T-helper 1 cell (primary cell): ENCODE measurements at regions not wholly inside any gene's neighbourhood (a gene's known extent, or its start where the extent isn't known, plus 50 kb on each side); places are given as distances from the start of the nearest gene placed in this dataset.

Experiments used
- DNase-seq, 5 donors: peaks; one replicate each; pipeline ENCODE4 v3.0.0-alpha.2; 2012 to 2020

DNA sequence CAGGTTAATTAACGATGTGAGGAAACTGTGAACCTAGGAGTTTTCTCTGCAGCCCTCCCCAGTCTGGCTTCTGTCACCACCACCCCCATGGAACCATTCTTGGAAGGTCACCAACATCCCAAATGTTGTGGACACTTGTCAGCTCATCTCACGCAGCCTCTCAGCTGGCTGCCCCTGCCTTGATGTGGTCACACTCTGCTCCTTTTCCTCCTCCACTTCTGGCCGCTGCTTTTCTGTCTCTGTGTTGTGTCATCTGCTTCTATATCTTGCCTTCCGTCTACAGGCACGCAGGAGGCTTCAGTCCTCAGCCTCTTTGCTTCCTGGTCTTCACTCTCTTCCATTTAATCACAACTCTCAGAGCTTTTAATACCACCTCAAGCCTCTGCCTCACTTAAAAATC, 371.5 kb upstream of the SLIT2 start:
- DNase-seq: no peak

DNA sequence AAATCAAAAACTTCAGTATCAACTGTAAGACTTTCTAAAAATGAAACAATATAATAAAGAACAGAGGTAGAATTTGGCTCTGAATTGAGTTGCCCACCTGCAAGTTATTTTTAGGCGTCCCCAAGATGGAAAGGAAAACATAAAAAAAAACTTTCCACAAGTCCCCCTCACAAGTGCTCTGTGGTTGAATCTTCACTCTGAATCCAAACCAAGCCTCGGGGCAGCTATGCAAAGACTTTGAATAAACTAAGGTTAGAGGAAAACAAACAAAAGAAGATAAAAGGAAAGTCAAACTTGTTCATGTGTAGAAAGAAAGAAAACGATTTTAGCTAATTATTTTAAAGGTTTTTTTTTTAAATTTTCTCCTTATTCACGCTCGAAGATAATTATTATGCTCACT, 372.4 kb upstream of the SLIT2 start:
- no peak for DNase-seq

DNA sequence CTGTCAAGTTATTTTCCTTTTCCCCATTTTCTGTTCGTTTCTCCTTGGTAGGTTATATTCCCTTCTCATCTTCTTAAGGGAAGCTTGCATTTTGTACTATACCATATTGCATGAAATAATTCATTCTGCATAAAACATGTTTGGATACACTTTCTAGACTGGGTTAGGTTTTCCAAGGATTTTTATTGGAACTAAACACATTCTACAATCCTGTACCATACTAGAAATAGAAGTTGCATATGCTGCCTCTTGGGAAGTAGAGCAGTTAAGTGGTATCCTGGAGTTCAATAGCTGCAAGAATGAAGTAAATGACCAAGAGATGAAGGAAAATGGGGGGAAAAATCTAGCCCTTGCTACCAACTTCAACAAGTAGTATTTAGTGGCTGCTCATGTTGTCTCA, 393.7 kb upstream of the SLIT2 start:
- no peak for DNase-seq

DNA sequence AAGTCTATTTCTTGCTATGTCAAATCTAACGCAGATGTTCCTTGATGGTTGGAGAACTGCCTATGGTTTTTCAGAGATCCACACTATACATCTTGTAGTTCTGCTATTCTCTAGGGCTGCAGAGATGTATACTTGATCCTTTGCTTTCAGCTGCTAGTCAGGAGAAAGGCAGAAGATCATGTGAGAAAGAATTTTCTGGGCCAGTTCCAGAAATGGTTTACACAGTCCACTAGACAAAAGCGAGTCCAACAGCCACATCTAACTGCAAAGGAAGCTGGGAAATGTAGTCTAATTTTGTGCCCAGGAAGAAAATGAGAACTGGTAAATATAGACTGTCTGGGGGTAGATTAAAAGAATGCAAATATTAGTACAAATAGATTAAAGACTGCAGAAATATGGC, 394.3 kb upstream of the SLIT2 start:
- no peak for DNase-seq

DNA sequence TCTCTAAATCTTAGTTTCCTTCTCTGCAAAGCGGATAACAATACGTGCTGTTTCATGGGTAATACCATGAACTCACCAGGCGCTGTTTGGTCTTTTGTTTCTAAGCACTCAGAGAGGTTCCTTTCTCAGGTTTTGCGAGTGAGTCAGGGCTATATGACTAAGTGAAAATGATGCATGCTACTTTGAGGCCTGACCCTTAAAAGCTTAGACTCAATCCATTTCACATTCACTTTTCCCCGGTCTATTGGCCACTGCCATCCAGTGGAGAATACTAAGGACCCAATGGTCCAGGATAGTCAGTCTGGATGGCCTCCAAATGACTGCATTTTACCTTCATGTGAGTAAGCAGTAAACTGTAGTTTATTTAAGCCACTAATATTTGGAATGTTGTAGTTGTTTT, 400.8 kb upstream of the SLIT2 start:
- no peak for DNase-seq

DNA sequence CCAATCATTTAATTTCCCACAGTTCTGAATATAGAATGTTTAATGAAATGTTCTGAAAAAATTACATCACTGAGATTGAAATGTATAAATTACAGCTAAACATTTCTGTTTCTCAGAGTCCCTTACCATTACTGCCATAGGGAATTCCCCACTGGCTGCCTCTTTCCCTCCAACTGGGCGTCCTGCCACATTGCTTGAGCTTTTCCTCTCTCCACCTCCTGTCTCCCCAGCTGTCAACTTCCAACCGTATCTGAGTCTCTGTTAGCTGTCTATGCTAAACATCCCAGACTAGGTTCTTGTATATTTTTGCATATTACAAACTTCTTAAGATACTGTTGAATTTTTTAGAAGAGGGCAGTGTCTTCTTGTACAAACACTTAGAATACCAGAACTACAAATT, 407.3 kb upstream of the SLIT2 start:
- no peak for DNase-seq

DNA sequence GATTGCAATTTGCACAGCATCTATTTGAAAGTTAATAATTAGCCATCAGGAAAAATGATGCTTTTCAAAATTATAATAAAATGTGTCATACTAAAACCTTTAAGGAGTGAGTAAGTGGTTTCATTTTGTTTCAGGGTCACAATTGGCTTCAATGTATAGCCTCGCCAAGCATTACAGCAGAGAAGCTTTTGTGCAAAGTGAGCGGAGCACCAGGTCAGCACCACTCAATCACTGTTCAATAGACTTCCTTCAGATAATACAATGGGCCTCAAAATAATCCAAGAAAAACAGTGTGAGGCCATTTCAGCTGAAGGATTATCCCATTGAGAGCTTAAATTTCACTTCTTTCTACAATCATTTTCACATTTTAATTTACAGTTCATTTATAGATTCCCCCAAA, 409.2 kb upstream of the SLIT2 start:
- no peak for DNase-seq

DNA sequence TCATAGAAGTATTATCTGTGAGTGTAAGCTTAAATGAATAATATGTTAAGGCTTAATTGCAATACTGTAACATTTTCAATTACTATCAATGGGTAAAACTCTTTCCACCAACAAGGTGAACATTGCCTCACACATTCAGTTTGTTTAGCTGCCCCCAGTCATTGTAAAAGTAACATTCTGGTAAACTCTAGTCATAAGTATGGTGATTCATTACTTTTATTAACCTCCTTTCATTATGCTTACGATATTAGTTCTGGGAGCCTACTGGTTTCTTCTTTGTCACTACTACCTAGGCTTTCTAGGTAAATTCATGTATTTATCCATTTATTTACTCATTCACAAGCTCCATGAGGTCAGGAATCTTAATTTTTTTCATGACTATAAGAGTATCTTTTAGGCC, 412.8 kb upstream of the SLIT2 start:
- DNase-seq: no peak

DNA sequence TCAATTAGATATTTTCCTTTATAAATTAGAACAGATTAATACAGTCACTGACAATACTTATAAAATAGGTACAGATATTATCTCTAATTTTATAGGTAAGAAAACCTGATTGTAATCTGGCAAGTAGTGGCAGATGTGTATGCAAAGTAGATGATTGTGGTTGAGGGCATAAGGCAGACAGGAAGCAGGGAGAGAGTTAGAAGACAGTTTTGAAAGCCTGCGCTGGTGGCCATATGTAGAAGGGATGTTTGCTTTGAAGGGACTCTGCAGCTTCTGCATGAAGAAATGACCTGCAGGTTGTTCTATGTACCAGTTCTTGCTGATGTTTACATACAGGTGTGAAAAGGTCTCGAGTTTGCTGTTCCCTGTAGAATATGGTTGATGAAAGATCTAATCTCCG, 416.3 kb upstream of the SLIT2 start:
- DNase-seq: no peak

DNA sequence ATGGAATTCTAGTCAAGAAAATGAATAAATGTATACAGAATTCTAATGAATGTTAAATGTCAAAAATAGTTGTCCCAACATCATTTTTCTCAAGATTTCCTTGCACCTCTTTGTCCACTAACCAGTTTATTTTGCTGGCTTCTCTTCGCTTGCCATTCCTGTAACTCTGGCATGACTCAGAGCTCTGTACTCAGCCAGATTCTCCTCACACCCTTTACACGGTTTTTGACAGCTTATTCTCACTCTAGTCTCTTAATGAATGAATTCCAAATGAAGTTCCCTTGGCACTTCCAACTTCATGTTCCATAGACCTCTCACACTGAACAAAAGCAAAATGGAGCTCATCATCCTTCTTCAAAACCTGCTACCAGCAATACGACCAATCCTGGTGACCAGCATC, 419.3 kb upstream of the SLIT2 start:
- DNase-seq: no peak

DNA sequence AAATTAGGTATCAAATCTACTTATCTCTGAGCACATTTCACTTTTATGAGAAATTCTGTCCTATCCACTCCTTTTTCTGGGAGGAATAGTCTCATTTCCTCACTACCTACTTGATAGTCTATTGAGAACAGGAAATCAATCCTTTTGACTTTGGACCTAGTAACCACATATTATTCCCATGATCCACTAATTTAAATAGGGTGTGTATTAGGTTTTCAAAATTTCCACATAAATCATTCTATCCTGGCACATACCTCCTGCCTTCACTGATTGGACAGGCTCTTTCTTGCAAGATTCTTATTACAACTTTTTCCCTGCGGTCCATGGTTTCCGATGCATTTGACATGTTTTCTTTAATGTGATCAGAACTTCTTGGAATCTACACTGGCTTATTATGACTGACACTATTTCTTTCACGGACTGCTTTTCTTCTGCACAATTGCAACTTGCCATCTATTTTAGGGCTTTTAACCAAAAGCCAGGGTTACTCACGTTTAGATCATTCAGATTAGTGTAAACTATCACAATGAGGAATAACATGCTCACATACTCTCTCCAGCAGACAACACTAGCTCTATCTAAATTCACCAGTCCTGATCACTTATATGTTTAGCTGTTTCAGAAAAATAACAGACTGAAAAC, 419.9 kb upstream of the SLIT2 start:
- DNase-seq: no peak

DNA sequence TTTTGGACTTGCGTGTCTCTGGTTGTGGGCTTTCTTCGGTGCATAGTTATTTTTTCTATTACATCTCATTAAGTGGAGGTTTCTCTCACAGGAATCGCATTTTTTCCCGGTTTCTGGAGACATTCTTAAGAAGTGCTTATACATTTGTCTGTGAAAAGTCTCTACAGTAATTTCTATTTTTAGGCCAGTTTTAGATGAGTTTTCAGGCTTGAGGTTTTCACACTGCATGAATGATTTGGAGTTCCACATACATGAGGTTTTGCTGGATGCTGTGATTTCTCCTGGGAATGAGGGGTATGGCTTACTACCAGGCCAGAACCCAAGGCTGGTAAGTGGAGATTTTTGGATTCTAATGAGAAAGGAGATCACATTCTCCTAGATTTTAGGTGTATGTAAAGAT, 422.6 kb upstream of the SLIT2 start:
- no peak for DNase-seq

DNA sequence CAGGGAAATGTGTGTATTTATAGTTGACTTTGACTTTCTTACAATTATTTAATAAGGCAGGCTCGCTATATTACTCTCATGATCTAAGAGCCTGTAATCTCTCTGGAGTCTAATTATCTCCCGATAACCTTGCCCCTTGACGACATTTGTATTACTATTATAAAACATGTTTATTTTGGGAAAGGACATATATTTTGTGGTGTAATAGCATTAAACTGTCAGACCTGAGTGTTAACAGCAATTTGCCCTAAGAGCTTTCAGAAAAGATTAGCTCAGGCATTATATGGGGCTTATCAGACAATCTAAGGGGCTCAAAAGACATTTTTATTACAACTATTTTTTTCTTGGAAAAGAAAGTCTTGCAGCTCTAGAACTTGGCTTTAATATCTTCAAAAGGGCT, 427.9 kb upstream of the SLIT2 start:
- DNase-seq: no peak

DNA sequence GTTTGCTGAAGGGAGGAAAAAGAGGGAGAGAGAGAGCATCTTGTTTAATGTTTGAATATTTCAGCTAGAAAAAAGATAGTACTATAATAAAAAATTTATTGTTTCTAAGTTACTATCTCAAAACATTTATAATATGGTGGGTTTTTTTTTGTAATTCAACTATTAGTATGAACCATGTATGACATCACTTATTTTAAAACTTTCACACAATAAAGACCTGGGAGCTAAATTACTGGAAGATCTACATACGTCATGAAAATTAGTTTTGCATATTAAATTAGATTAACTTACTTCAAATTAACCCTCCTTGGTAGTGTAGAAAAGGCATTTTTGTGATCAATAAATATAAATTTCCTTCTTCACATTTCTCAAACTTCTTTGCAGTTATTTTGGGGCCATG, 432.0 kb upstream of the SLIT2 start:
- DNase-seq: no peak

DNA sequence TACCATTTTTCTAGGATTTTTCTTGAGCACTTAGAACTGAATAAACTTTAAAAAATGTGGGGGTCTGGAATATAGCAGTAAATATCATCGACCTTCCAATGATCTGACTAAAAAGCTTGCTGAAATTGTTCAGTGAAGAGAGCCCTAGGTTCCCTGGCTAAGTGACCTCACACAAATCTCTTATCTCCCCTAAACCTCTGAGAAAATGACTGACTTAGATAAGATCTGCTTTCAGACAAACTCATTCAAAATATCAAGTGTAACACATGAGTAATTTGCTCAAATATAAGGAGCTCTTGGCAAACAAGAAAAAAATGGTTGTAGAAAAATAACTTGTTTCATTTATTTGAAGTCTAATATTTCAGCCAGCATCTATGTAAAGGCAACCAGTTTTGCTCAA, 441.7 kb upstream of the SLIT2 start:
- DNase-seq: no peak

DNA sequence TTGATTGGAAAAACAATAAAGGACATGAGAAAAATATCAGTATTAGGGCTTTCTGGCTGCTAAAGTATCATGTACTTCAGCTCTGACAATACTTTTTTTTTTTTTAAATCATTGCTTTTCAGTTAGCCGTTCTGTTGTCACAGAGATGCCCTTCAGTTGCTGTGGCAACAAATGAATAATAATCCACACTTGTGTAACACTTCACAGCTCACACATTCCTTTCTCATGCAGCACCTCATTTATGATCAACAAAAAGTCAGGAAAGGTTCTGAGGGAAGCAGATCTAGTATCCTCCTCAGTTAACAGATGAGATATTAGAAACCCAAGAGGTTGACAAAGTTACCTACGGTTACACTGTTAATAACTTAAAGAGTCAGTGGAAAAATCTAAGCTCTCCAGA, 444.2 kb upstream of the SLIT2 start:
- DNase-seq: no peak

DNA sequence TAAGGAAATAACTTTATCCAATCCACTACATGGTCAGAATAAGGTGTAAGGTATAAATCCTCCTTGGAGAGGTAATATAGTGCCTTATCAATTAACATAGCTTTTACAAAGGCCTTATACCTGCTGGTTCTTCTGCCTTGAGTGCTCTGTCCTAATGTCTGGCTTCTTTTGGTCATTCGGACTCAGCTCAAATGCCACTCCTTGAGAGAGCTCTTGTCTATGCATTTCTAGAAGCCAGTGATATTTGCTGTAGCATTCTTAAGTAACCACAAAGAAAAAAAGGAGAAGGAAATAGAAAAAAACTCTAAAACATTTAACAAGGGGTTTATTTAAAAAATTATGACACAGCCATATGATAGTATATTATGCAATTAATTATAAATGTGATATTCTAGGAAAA, 444.8 kb upstream of the SLIT2 start:
- DNase-seq: no peak

DNA sequence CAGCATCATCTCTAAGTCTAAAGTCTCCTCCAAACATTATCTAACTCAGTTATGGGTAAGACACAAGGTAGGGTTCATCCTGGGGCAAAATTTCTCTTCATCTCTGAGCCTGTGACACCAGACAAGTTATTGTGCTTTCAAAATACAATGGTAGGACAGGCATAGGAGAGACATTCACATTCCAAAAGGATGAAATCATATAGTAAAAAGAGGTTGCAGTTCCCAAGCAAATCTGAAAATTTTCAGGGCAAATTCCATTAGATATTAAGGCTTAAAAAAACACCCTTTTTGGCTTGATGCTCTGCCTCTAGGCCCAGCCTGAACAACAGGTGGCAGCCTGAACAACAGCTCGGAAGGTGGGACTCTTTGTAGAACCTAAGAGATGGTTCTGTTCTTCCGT, 448.3 kb upstream of the SLIT2 start:
- no peak for DNase-seq

DNA sequence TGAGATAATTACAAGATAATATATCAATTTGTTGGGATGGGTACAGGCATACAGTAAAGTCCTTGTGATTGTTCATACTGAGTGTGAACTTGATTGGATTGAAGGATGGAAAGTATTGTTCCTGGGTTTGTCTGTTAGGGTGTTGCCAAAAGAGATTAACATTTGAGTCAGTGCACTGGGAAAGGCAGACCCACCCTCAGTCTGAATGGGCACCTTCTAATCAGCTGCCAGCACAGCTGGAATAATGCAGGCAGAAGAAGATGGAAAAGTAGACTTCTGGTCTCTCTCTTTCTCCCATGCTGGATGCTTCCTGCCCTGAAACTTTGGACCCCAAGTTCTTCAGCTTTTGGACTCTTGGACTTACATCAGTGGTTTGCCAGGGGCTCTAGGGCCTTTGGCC, 457.9 kb upstream of the SLIT2 start:
- DNase-seq: no peak

DNA sequence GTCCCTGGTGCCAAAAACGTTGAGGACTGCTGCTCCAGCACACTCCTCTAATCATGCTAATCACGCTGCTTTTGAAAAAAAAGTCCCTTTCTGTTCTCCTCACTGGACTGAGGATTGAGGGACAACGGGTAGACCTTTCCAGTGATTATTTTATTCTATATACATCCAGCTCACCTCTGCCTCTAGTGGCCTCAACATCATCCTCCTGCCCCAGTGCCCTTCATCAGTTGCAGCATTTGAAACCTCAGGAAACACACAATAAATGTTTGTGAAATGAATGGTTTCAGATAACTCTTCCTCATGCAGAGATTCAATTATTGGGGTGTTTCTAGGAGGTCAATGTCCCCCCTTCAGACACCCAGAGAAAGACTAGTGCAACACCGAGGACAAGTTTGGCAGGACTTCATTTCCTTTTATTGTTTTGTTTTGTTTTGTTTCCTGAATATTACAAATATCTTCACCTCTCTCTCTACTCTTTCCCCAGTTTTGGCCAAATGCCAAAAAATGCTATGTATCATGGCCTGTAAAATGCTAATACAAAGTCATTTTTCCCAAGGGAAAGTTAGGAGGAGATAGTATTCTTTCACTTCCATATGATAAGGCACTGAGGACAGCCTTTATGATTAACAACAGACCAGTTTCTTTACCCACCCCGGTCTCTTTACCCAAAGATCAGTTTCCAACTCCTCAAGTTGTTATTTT, 460.1 kb upstream of the SLIT2 start:
- DNase-seq: no peak

DNA sequence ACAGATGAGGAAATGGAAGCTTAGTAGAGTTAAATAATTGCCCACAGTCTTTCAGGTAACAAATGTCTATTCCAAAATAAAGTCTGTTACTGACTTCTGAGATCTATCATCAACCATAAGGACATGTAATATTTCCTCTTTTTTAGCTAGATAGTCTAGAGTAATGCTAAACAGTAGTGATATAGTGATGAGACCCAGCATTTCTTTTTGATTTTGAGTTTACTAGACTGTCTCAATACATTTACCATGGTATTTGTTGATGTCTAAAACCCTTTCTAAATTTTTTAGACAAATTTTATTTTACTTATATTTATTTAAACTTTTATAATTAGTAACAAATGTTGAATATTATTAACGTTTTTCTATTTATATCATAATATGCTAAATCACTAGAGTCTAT, 465.1 kb upstream of the SLIT2 start:
- DNase-seq: no peak

DNA sequence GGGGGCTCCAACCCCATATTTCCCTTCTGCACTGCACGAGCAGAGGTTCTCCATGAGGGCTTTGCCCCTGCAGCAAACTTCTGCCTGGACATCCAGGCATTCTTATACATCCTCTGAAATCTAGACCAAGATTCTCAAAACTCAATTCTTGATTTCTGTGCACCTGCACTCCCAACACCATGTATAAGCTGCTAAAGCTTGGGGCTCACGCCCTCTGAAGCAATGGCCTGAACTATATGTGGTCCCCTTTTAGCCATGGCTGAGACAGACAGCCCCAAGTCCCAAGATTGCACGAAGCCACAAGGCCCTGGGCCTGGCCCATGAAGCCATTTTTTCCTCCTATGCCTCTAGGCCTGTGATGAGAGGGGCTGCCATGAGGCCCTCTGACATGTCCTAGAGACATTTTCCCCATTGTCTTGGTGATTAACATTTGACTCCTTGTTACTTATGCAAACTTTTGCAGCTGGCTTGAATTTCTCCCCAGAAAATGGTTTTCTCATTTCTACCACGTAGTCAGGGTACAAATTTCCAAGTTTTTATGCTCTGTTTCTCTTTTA, 468.0 kb upstream of the SLIT2 start:
- no peak for DNase-seq

DNA sequence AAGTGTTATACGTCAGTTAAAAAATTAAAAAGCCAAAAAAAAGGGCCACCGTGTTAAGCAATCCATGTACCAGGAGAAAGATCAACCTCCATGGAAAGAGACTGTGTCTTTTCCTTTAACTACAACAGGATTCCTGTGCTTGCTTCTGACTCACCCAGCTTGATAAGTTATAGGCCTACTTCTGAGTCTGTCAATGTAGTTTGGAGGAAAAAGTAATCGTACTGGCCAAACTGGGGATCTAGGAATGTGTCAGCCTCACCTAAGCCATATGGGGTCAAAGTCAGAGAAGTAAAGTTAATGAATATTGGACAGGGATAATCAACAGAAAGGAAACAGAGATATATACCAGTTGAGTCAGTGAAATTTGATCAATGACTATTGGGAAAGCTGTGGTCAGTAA, 470.8 kb upstream of the SLIT2 start:
- DNase-seq: no peak

DNA sequence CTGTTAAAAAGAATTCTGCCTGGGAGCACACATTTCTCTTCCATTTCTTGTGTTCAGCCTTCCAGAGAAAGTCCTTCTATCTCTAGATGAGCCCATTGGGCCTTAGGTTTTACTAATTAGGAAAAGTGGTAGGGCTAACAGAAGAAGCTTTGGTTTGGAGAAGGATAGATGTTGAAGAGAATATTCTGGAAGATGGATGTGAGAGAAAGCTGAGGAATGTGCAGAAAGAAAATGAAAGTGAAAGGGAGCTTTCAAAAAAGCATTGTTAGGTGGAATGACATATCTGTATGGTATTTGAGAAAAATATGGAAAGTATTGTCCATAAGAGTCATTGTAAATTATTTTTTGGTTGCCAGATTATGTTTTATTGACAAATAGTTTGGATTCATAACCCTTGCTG, 474.8 kb upstream of the SLIT2 start:
- DNase-seq: no peak

DNA sequence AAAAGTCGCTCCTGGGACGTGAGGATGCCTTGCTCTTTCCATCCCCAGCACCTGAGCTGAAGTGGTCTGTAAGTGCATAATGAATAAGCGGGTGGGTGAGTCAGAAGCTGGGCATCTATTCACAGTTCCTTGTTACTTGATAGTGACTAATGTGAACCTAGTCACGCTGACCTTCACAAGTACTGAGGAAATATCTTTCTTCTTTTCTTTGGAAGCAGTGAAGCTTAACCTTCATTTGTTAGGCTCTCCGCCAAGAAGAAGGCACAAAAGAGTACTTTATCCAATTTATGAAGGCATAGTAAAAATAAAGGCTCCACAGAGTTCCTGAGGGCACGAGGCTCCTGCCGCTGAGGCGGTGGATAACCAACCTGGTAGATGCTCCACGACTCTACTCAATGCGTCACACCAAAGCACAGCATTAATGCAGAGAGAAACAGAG, 475.7 kb upstream of the SLIT2 start:
- no peak for DNase-seq
